Mucosa of descending colon (tissue), 3 donors: ENCODE measurements at regions not wholly inside any gene's neighbourhood (a gene's known extent, or its start where the extent isn't known, plus 50 kb on each side); places are given as distances from the start of the nearest gene placed in this dataset.

Source experiments
- ATAC-seq: fragments of 200-7000 bp; cut with Tn5 transposase; one replicate; pipeline ENCODE4 v1.9.1; 2020; ENCODE audit warnings: mild to moderate bottlenecking, moderate library complexity
- DNase-seq, 3 donors: peaks; one replicate each; pipeline ENCODE4 v3.0.0-alpha.2; 2020
- H3K36me3 ChIP-seq: fragments of 200-600 bp; one replicate; pipeline ENCODE4 v1.8.0; 2021; ENCODE audit warnings: low read depth, mild to moderate bottlenecking
- H3K4me1 ChIP-seq: fragments of 200-600 bp; one replicate; pipeline ENCODE4 v1.8.0; 2021; ENCODE audit warnings: low read depth, mild to moderate bottlenecking
- H3K4me3 ChIP-seq: fragments of 200-600 bp; one replicate; pipeline ENCODE4 v1.8.0; 2021; ENCODE audit warnings: mild to moderate bottlenecking
- H3K9me3 ChIP-seq: fragments of 200-600 bp; one replicate; pipeline ENCODE4 v1.8.0; 2021; ENCODE audit warnings: mild to moderate bottlenecking
- intact Hi-C, 2 donors: fragments of 100-400 bp; cut with DNase I in 1 of 2; cut with micrococcal nuclease in 1 of 2; formaldehyde crosslinking; loops; one replicate each; pipeline versions ENCODE4 v1.11.0 to v1.11.1; 2022; cut with DNase I, micrococcal nuclease
- TF ChIP-seq, protein P1 (sequence below): fragments of 200-600 bp; IDR thresholded peaks from one replicate; pipeline ENCODE4 v1.8.0; 2022; ENCODE audit warnings: antibody characterized with exemption, mild to moderate bottlenecking
- donor health status: DM: no; HTN: no; CAD: no; lungs with moderate emphysema.
- donor health status: DM: no; HTN: no; CAD: no.
- donor health status: DM: no; HTN: yes; CAD: no.

DNA sequence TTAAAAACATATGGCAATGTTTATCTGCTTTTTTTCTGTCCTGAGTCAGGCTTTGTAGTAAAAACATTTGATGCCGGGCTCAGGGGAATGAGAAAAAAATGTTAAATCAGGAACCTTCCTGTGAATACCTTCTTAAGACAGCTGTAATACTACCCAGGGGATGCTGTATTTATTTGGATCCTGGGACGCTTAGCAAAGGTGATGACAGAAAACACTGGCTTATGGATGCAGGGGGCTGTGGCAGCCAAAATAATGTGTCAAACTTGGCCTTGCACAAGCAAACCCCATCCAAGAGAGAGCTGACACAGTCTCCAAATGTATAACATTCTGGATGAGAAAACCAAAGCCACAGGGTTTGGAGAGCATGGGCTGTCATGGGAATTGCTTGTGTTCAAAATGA, 438.2 kb upstream of the PROK2 start:
- TF ChIP-seq, protein P1, sequence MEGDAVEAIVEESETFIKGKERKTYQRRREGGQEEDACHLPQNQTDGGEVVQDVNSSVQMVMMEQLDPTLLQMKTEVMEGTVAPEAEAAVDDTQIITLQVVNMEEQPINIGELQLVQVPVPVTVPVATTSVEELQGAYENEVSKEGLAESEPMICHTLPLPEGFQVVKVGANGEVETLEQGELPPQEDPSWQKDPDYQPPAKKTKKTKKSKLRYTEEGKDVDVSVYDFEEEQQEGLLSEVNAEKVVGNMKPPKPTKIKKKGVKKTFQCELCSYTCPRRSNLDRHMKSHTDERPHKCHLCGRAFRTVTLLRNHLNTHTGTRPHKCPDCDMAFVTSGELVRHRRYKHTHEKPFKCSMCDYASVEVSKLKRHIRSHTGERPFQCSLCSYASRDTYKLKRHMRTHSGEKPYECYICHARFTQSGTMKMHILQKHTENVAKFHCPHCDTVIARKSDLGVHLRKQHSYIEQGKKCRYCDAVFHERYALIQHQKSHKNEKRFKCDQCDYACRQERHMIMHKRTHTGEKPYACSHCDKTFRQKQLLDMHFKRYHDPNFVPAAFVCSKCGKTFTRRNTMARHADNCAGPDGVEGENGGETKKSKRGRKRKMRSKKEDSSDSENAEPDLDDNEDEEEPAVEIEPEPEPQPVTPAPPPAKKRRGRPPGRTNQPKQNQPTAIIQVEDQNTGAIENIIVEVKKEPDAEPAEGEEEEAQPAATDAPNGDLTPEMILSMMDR, result no peak
- DNase-seq, result no peak
- peaks cover 24% of the 10 kb centered on the region for H3K9me3 ChIP-seq

DNA sequence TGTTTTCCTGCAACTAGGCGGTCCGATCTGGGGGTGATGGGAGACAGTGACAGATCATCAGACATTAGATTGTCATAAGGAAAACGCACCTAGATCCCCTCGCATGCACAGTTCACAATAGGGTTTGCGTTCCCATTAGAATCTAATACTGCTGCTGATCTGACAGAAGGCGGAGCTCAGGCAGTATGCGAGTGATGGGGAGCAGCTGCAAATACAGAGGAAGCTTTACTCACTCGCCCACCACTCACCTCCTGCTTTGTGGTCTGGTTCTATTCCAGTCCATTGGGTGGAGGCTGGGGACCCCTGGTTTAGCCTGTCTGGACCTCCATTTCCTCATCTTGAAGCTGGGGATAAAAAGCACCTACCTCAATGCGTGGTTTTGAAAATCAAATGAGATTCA, 437.5 kb upstream of the PROK2 start:
- TF ChIP-seq, protein P1, result no peak
- no peak for DNase-seq
- Histone ChIP-seq H3K4me3 (no peak overlapping the region), H3K4me1 (no peaks in the 10 kb centered on the region), H3K9me3 (peaks cover 24% of the 10 kb centered on the region), H3K36me3 (no peaks in the 10 kb centered on the region)
- intact Hi-C loops, result no loop called here
- no peak for ATAC-seq

More for the DNA sequence above, 438.2 kb upstream of the PROK2 start:
- H3K4me1 ChIP-seq, result no peaks in the 10 kb centered on the region
- no peak for ATAC-seq
- H3K36me3 ChIP-seq, result no peaks in the 10 kb centered on the region
- H3K4me3 ChIP-seq, result no peak overlapping the region
- intact Hi-C loops, result no loop called here

- Histone ChIP-seq H3K36me3 (no peaks in the 10 kb centered on the region), H3K4me1 (no peaks in the 10 kb centered on the region), H3K9me3 (peaks cover 20% of the 10 kb centered on the region), H3K4me3 (no peak overlapping the region)
- intact Hi-C loops, result no loop called here
- TF ChIP-seq, protein P1, result no peak
- ATAC-seq (no peak), DNase-seq (no peak)
These were observed 436.0 kb upstream of the PROK2 start for GRCh38 chr3:72220946-72221345.

GRCh38 chr3:72219752-72220151, 434.8 kb upstream of the PROK2 start:
- DNase-seq (no peak), ATAC-seq (no peak)
- Histone ChIP-seq H3K4me1 (no peaks in the 10 kb centered on the region), H3K36me3 (no peaks in the 10 kb centered on the region), H3K4me3 (no peak overlapping the region), H3K9me3 (peaks cover 8% of the 10 kb centered on the region)
- TF ChIP-seq, protein P1, result no peak
- intact Hi-C loops, result no loop called here

DNA sequence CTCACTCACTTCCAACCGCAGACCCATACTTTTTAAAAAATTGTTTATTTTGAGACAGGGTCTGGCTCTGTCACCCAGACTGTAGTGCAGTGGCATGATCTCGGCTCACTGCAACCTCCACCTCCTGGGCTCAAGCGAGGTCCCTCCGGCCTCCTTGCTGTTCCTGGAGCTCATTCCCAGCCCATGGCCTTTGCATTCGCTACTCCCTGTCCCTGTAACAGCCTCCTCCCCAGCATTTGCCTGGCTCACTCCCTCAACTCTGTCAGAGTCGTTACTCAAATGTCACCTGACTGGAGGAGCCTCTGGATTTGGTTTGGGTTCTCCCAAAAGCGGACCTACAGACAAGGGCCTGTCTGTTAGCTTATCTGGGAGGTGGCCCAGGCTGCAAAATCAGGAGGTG, 432.6 kb upstream of the PROK2 start:
- Histone ChIP-seq H3K4me1 (no peaks in the 10 kb centered on the region), H3K9me3 (no peaks in the 10 kb centered on the region), H3K36me3 (no peaks in the 10 kb centered on the region), H3K4me3 (no peak overlapping the region)
- intact Hi-C loops, result no loop called here
- TF ChIP-seq, protein P1, result no peak
- ATAC-seq (no peak), DNase-seq (no peak)
